ENCODE measurements at regions not wholly inside any gene's neighbourhood (a gene's known extent, or its start where the extent isn't known, plus 50 kb on each side); places are given as distances from the start of the nearest gene placed in this dataset.

- TF ChIP-seq EGR1 (IDR thresholded peaks at IDR 0.05; ENCODE audit: low read depth in 2 of 2) (no peak), CTCF (IDR thresholded peaks at IDR 0.05; ENCODE audit: low read depth, low read length, missing input control) (no peak)
Observed at GRCh38 chrX:139324756-139325155, 205.8 kb upstream of the F9 start.
